ENCODE measurements at regions not wholly inside any gene's neighbourhood (a gene's known extent, or its start where the extent isn't known, plus 50 kb on each side); places are given as distances from the start of the nearest gene placed in this dataset.

DNA sequence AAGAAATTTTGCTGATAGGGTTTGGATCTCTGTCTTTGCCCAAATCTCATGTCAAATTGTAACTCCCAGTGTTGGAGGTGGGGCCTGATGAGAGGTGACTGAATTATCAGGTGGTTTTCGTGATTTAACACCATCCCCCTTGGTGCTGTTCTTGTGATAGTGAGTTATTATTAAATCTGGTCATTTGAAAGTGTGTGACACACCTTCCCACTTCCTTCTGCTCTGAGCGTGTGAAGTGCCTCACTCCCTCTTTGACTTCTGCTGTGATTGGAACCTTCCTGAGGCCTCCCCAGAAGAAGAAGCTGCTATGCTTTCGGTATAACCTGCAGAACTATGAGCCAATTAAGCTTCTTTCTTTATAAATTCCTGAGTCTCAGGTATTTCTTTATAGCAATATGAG is 632.0 kb downstream of the SLITRK5 start (continued):
- TF ChIP-seq NFXL1 (CRISPR knock-in tag; IDR thresholded peaks at IDR 0.05) (no peak), ZNF3 (CRISPR knock-in tag; IDR thresholded peaks at IDR 0.05) (no peak), ZNF124 (CRISPR knock-in tag; IDR thresholded peaks at IDR 0.05) (no peak), CBFA2T3 (IDR thresholded peaks at IDR 0.05) (no peak)
- TF ChIP-seq, protein P1, sequence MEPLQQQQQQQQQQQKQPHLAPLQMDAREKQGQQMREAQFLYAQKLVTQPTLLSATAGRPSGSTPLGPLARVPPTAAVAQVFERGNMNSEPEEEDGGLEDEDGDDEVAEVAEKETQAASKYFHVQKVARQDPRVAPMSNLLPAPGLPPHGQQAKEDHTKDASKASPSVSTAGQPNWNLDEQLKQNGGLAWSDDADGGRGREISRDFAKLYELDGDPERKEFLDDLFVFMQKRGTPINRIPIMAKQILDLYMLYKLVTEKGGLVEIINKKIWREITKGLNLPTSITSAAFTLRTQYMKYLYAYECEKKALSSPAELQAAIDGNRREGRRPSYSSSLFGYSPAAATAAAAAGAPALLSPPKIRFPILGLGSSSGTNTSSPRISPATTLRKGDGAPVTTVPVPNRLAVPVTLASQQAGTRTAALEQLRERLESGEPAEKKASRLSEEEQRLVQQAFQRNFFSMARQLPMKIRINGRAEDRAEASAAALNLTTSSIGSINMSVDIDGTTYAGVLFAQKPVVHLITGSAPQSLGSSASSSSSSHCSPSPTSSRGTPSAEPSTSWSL (CRISPR knock-in tag; IDR thresholded peaks at IDR 0.05; ENCODE audit: borderline replicate concordance) = no peak

DNA sequence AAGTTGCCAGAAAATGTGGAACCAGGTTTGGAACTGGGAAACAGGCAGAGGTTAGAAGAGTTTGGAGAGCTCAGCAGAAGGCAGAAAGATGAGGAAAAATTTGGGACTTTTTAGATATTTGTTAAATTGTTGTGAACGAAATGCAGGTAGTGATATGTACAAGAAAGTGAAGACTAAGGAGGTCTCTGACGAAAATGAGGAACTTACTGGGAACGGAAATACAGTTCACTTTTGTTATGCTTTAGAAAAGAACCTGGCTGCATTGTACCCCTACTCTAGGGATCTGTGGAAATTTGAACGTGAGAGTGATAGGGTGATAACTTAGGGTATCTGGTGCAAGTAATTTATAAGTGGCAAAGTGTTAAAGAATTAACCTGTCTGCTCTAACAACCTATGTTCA is 632.4 kb downstream of the SLITRK5 start:
- no peak for FAIRE-seq
- Histone ChIP-seq H3K36me3 (ENCODE audit: control insufficient read depth, insufficient read depth, low read length) (no peaks in the 10 kb centered on the region), H3K27ac (ENCODE audit: extremely low read depth, low read depth, low read length) (no peak overlapping the region), H3K27me3 (ENCODE audit: control insufficient read depth in 2 of 2, insufficient read depth in 2 of 2, low read length in 2 of 2) (no peaks in the 10 kb centered on the region), H3K79me2 (ENCODE audit: control insufficient read depth, insufficient read depth, low read length) (no peaks in the 10 kb centered on the region), H3K4me1 (replicated peaks in 1 of 2; ENCODE audit: control insufficient read depth in 2 of 2, insufficient read depth in 2 of 2, low read length in 2 of 2) (no peaks in the 10 kb centered on the region), H3K4me3 (no peak overlapping the region), H4K20me1 (replicated peaks; ENCODE audit: control insufficient read depth, insufficient read depth, low read length) (no peaks in the 10 kb centered on the region), H3K9ac (ENCODE audit: insufficient read depth in 1 of 2, low read depth in 2 of 2, low read length in 2 of 2) (no peak overlapping the region), H3K9me3 (replicated peaks; ENCODE audit: control insufficient read depth, insufficient read depth, low read depth, low read length) (no peaks in the 10 kb centered on the region), H2AFZ (ENCODE audit: low read depth, low read length) (no peak overlapping the region), H3K4me2 (ENCODE audit: insufficient read depth, low read length) (no peak overlapping the region), H3K9me1 (ENCODE audit: control insufficient read depth, insufficient read depth, low read length) (no peaks in the 10 kb centered on the region)
- TF ChIP-seq TAF7 (tag; IDR thresholded peaks at IDR 0.05) (no peak), MCM2 (IDR thresholded peaks at IDR 0.05; ENCODE audit: low read depth) (no peak), GATAD2B (IDR thresholded peaks at IDR 0.05; ENCODE audit: borderline replicate concordance) (no peak)
- TF ChIP-seq, protein P2, sequence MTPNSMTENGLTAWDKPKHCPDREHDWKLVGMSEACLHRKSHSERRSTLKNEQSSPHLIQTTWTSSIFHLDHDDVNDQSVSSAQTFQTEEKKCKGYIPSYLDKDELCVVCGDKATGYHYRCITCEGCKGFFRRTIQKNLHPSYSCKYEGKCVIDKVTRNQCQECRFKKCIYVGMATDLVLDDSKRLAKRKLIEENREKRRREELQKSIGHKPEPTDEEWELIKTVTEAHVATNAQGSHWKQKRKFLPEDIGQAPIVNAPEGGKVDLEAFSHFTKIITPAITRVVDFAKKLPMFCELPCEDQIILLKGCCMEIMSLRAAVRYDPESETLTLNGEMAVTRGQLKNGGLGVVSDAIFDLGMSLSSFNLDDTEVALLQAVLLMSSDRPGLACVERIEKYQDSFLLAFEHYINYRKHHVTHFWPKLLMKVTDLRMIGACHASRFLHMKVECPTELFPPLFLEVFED (CRISPR knock-in tag; conservative IDR thresholded peaks at IDR 0.05) = no peak
- 0% methylated on average over 4 of the region's 4 CpGs for WGBS (ENCODE audit: insufficient coverage, low coverage, missing lambda C conversion rate)
- POLR2A ChIA-PET = no interaction called here
- in situ Hi-C loops (cut with MboI) (no loop called here), intact Hi-C loops (cut with micrococcal nuclease) (no loop called here)
- no peak for ATAC-seq
- CTCF ChIA-PET (ENCODE audit: low intra/inter-chr PET ratio) = no interaction called here
- no peak for DNase-seq (ENCODE audit: extremely low read depth in 1 of 4, low spot score in 3 of 4)
- BruUV-seq (replicated peaks) = no TSS peak

Data from K562 (cell line).